ENCODE measurements at regions not wholly inside any gene's neighbourhood (a gene's known extent, or its start where the extent isn't known, plus 50 kb on each side); places are given as distances from the start of the nearest gene placed in this dataset.

DNA sequence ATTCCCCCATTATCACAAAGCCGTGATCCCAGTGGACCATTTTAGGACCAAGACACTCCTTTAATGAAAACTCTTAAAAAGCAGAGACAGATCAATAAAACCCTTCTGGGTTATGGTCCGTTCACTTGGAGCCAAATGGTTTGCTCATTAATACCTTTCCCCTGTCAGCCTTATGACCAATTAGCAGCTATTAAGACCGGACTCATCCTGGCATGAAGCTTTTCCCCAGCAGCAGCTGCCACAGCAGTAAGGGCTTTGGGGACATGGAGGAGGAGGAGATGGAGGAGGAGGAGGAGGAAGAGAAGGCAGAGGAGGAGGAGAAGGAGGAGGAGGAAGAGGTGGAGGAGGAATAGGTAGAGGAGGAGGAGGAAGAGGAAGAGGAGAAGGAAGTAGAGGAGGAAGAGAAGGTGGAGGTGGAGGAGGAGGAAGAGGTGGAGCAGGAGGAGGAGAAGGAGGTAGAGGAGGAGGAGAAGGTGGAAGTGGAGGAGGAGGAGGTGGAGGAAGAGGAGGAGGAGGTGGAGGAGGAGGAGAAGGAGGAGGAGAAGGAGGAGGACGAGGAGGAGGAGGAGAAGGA lies 50.1 kb upstream of the IRX3 start:
- no peak for DNase-seq (ENCODE audit: extremely low read depth, low read depth)
- TF ChIP-seq, protein P1, sequence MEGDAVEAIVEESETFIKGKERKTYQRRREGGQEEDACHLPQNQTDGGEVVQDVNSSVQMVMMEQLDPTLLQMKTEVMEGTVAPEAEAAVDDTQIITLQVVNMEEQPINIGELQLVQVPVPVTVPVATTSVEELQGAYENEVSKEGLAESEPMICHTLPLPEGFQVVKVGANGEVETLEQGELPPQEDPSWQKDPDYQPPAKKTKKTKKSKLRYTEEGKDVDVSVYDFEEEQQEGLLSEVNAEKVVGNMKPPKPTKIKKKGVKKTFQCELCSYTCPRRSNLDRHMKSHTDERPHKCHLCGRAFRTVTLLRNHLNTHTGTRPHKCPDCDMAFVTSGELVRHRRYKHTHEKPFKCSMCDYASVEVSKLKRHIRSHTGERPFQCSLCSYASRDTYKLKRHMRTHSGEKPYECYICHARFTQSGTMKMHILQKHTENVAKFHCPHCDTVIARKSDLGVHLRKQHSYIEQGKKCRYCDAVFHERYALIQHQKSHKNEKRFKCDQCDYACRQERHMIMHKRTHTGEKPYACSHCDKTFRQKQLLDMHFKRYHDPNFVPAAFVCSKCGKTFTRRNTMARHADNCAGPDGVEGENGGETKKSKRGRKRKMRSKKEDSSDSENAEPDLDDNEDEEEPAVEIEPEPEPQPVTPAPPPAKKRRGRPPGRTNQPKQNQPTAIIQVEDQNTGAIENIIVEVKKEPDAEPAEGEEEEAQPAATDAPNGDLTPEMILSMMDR (IDR thresholded peaks at IDR 0.05; ENCODE audit: low read depth, low read length), result no peak
